PC-9 (cell line): ENCODE measurements at regions not wholly inside any gene's neighbourhood (a gene's known extent, or its start where the extent isn't known, plus 50 kb on each side); places are given as distances from the start of the nearest gene placed in this dataset.
"Not testable (repeated sequence)": the region's sequence is repeated elsewhere in the genome, so short reads cannot be mapped to it uniquely, and the experiment has no call there.

Experiments
- EZH2 ChIP-seq: fragments of 200-600 bp; sonication (generic); IDR thresholded peaks from 2 replicates; pipeline ENCODE4 v1.8.0; 2017; ENCODE audit warnings: antibody characterized with exemption, low read depth
- TF ChIP-seq, protein P1 (sequence below): fragments of 200-600 bp; sonication (generic); conservative IDR thresholded peaks from 2 replicates; pipeline ENCODE4 v1.6.1; 2017; ENCODE audit warnings: mixed run types, antibody characterized with exemption, mild to moderate bottlenecking, moderate library complexity

DNA sequence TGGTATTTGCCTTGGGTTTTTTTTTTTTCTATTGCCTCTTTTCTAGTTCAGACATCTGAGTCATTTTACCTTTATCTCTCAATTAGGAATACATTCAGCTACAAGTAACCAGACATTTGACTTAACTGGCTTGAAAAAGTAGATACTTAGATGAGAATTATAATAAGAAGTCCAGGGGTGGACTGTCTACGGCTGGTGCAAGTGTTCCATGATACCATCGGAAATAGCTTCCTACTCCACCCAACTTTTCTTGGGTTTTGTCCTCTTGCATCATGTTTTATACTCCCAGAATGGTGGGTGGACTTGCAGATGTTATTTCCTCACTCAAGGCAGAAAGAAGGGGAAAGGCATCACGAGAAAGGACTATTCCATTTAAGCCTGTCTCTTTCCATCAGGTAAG lies 104.7 kb downstream of the ARHGAP11B start:
- TF ChIP-seq, protein P1, sequence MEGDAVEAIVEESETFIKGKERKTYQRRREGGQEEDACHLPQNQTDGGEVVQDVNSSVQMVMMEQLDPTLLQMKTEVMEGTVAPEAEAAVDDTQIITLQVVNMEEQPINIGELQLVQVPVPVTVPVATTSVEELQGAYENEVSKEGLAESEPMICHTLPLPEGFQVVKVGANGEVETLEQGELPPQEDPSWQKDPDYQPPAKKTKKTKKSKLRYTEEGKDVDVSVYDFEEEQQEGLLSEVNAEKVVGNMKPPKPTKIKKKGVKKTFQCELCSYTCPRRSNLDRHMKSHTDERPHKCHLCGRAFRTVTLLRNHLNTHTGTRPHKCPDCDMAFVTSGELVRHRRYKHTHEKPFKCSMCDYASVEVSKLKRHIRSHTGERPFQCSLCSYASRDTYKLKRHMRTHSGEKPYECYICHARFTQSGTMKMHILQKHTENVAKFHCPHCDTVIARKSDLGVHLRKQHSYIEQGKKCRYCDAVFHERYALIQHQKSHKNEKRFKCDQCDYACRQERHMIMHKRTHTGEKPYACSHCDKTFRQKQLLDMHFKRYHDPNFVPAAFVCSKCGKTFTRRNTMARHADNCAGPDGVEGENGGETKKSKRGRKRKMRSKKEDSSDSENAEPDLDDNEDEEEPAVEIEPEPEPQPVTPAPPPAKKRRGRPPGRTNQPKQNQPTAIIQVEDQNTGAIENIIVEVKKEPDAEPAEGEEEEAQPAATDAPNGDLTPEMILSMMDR = not testable (repeated sequence)
- not testable (repeated sequence) for TF ChIP-seq EZH2
